PC-3 (cell line): ENCODE measurements at regions not wholly inside any gene's neighbourhood (a gene's known extent, or its start where the extent isn't known, plus 50 kb on each side); places are given as distances from the start of the nearest gene placed in this dataset.

Experiments used
- ATAC-seq: fragments of 200-7000 bp; cut with Tn5 transposase; 2 replicates; pipeline ENCODE4 v1.9.1; 2020; ENCODE audit warnings: mild to moderate bottlenecking, moderate library complexity
- BruUV-seq: library from RNA; stranded (reverse); fragments of 400-500 nt; replicated peaks from 2 replicates; lab custom pipeline; 2021; lab: Mats Ljungman, UMichigan
- CTCF ChIA-PET: fragments of 300-600 bp; sonication (Branson Sonifier 250); formaldehyde crosslinking; loops from one replicate; lab custom pipeline; 2022; ENCODE audit warnings: antibody characterized with exemption; lab: Charles Lee
- POLR2A ChIA-PET: fragments of 300-600 bp; sonication (Branson Sonifier 250); formaldehyde crosslinking; loops from one replicate; lab custom pipeline; 2022; ENCODE audit warnings: antibody characterized with exemption; ENCODE audit not compliant: unreplicated experiment; lab: Charles Lee
- DNase-seq: peaks from one replicate; pipeline ENCODE4 v3.0.0-alpha.2; 2015
- H2AFZ ChIP-seq: fragments of 300-600 bp; sonication (generic); 2 replicates; pipeline ENCODE4 v1.6.0; 2016; ENCODE audit warnings: antibody characterized with exemption, low read length
- H3F3A ChIP-seq: fragments of 300-600 bp; sonication (generic); one replicate; pipeline ENCODE4 v1.6.0; 2017; ENCODE audit warnings: antibody characterized with exemption, low read length, control low read depth, mild to moderate bottlenecking; ENCODE audit not compliant: unreplicated experiment
- H3K27ac ChIP-seq: fragments of 300-600 bp; sonication (generic); 2 replicates; pipeline ENCODE4 v1.5.1; 2016; ENCODE audit warnings: mild to moderate bottlenecking, low read length
- H3K27me3 ChIP-seq: fragments of 300-600 bp; sonication (generic); 2 replicates; pipeline ENCODE4 v1.6.1; 2016; ENCODE audit warnings: low read length, mixed read lengths
- H3K36me3 ChIP-seq: fragments of 300-600 bp; sonication (generic); 2 replicates; pipeline ENCODE4 v1.6.1; 2016; ENCODE audit warnings: low read depth, mixed run types, low read length, mixed read lengths
- H3K4me1 ChIP-seq: fragments of 300-600 bp; sonication (generic); 2 replicates; pipeline ENCODE4 v1.5.1; 2016; ENCODE audit warnings: low read length; ENCODE audit not compliant: insufficient read depth
- H3K4me2 ChIP-seq: fragments of 300-600 bp; sonication (generic); 2 replicates; pipeline ENCODE4 v1.6.0; 2016; ENCODE audit warnings: low read length
- H3K4me3 ChIP-seq: fragments of 300-600 bp; sonication (generic); 2 replicates; pipeline ENCODE4 v1.5.1; 2016; ENCODE audit warnings: mild to moderate bottlenecking, low read length, mixed read lengths
- H3K79me2 ChIP-seq: fragments of 300-600 bp; sonication (generic); 2 replicates; pipeline ENCODE4 v1.6.1; 2017; ENCODE audit warnings: low read length, mixed read lengths
- H3K9ac ChIP-seq: fragments of 300-600 bp; sonication (generic); 2 replicates; pipeline ENCODE4 v1.6.0; 2016; ENCODE audit warnings: mild to moderate bottlenecking, low read length
- H3K9me2 ChIP-seq: fragments of 300-600 bp; sonication (generic); replicated peaks from 2 replicates; pipeline ENCODE4 v1.6.1; 2016; ENCODE audit warnings: mixed run types, low read length, mixed read lengths
- H3K9me3 ChIP-seq: fragments of 300-600 bp; sonication (generic); 2 replicates; pipeline ENCODE4 v1.6.1; 2016; ENCODE audit warnings: low read length, mixed read lengths
- H4K20me1 ChIP-seq: fragments of 300-600 bp; sonication (generic); 2 replicates; pipeline ENCODE4 v1.6.1; 2016; ENCODE audit warnings: low read length, mixed read lengths
- CTCF ChIP-seq: fragments of 300-600 bp; sonication (generic); conservative IDR thresholded peaks from 2 replicates; pipeline ENCODE4 v1.5.1; 2017; ENCODE audit warnings: antibody characterized with exemption, low read depth, mild to moderate bottlenecking, low read length
- EZH2 ChIP-seq: fragments of 300-600 bp; sonication (generic); IDR thresholded peaks from one replicate; pipeline ENCODE4 v1.6.1; 2017; ENCODE audit warnings: antibody characterized with exemption, mild to moderate bottlenecking, low read length; ENCODE audit not compliant: unreplicated experiment
- EZH2phosphoT487 ChIP-seq: fragments of 300-600 bp; sonication (generic); IDR thresholded peaks from 2 replicates; pipeline ENCODE4 v1.6.1; 2018; ENCODE audit warnings: mild to moderate bottlenecking, antibody characterized with exemption, low read length, borderline replicate concordance
- intact Hi-C: fragments of 100-400 bp; cut with micrococcal nuclease; formaldehyde crosslinking; loops from 2 replicates; pipeline ENCODE4 v1.9.0; 2023

DNA sequence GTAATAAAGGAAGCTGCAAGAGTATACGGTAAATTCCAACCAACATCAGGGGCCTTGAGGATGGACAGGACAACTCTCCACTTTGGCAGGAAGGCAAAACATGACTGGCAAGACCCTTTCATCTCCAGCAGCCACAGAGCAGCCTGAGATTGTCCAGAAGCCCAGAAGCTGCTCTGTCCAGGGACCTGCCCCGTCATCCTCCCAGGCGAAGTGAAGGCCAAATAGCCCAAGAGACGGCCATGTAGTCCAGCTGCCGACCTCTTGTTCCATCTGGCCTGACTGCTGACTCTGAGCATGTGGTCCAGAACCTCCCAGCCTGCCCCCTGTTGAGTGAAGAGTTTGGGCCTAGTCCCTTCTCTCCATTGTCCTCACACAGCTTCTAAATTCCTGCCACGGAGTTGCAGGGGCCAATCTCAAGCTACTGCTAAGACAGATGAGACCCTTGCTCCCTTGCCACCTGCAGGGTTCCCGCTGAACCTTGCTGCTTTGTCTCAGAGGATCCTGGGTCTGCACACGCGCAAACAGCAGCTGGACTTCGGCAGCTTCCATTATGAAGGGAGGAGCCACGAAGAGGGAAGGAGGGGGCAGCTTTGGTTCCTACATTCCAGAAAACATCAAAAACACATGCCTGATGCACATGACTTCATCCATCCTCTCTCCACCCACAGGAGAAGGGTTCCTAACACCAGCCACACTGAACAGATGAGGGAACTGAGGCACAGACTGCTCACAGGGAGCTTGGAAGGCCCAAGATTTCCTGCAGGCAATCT lies 196.9 kb downstream of the KATNAL1 start:
- TF ChIP-seq EZH2phosphoT487: no peak
- no peak for TF ChIP-seq EZH2
- no peak for TF ChIP-seq CTCF

GRCh38 chr13:30109471-30110135 lies 197.7 kb downstream of the KATNAL1 start:
- no TSS peak for BruUV-seq

More for the DNA sequence above, 196.9 kb downstream of the KATNAL1 start:
- no peaks in the 10 kb centered on the region for H3K9me3 ChIP-seq
- ChIA-PET CTCF (no interaction called here), POLR2A (no interaction called here)
- DNase-seq (no peak), ATAC-seq (no peak)
- H3K9me2 ChIP-seq: no peaks in the 10 kb centered on the region
- H3K4me1 ChIP-seq: peaks cover 33% of the 10 kb centered on the region
- H3K9ac ChIP-seq: no peak overlapping the region
- no peak overlapping the region for H3K4me2 ChIP-seq
- BruUV-seq: no TSS peak
- H3K4me3 ChIP-seq: no peak overlapping the region
- no peaks in the 10 kb centered on the region for H3K79me2 ChIP-seq
- no peaks in the 10 kb centered on the region for H3K36me3 ChIP-seq
- H3K27me3 ChIP-seq: no peaks in the 10 kb centered on the region
- no peak overlapping the region for H3K27ac ChIP-seq
- no peaks in the 10 kb centered on the region for H4K20me1 ChIP-seq
- H3F3A ChIP-seq: no peaks in the 10 kb centered on the region
- intact Hi-C loops: loop anchor here (5.0 kb wide), 1 partner anchor 78 kb away; no protein-coding TSS in a partner anchor
- H2AFZ ChIP-seq: no peak overlapping the region

More at GRCh38 chr13:30109471-30110135, 197.7 kb downstream of the KATNAL1 start:
- no peak for DNase-seq
- no peak overlapping the region for H3K4me2 ChIP-seq
- H3K36me3 ChIP-seq: no peaks in the 10 kb centered on the region
- 0 out of 2 replicates have a peak overlapping the region, but pooled peaks have one; percentile 10 for H3K27ac ChIP-seq
- peaks cover 33% of the 10 kb centered on the region for H3K4me1 ChIP-seq
- H3K9me3 ChIP-seq: no peaks in the 10 kb centered on the region
- no peaks in the 10 kb centered on the region for H3K27me3 ChIP-seq
- no peaks in the 10 kb centered on the region for H3F3A ChIP-seq
- H3K4me3 ChIP-seq: no peak overlapping the region
- POLR2A ChIA-PET: interaction anchor here (0.6 kb wide), 1 partner anchor 186 kb away, joined by 4 read pairs; no protein-coding TSS in a partner anchor
- CTCF ChIA-PET: no interaction called here
- H2AFZ ChIP-seq: no peak overlapping the region
- H3K9ac ChIP-seq: no peak overlapping the region
- no peak for ATAC-seq
- TF ChIP-seq EZH2phosphoT487 (no peak), CTCF (no peak), EZH2 (no peak)
- no peaks in the 10 kb centered on the region for H4K20me1 ChIP-seq
- intact Hi-C loops: loop anchor here (5.0 kb wide), 1 partner anchor 77 kb away; no protein-coding TSS in a partner anchor
- no peaks in the 10 kb centered on the region for H3K9me2 ChIP-seq
- H3K79me2 ChIP-seq: no peaks in the 10 kb centered on the region
